Renal cortical epithelial cell (primary cell): ENCODE measurements at regions not wholly inside any gene's neighbourhood (a gene's known extent, or its start where the extent isn't known, plus 50 kb on each side); places are given as distances from the start of the nearest gene placed in this dataset.
"Not testable (repeated sequence)": the region's sequence is repeated elsewhere in the genome, so short reads cannot be mapped to it uniquely, and the experiment has no call there.

Source experiments
- DNase-seq: peaks from one replicate; pipeline ENCODE4 v3.0.0-alpha.2; 2011; ENCODE audit warnings: low read depth

DNA sequence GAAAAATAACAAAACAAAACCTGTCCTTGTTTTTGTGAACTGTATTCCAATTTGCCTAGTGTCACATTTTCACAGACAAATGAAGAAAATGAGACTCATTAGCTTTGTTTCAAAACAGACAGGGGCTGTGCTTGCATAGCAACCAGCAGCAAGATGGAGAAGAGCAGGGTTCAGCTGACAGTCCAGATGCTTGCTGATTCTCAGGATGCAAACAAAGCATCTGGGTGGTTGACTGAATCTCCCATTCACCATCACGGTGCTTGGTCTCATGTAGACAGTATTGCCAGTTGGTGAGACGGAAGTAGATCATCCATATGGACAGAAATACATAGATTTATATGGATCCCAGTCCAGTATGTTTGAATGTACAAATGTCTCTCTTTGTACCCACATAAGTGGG, 326.8 kb downstream of the CCDC85A start:
- no peak for DNase-seq

DNA sequence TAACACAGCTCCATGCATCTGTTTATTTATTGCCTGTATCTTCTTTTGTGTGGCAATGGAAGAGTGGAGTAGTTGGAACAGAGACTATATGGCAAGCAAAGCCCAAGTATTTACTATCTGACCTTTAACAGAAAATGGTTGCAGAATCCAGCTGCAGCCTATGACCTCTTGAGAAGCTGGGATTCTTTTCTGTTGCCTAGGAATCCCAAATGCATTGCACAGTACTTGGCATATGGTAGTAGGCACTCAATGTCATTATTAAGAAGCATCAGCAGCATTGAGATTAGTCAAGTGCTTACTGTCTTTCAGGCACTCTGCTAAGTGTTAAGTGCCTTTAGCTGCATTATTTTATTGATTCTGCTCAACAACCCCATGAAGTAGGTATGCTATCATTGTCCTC, 331.6 kb downstream of the CCDC85A start:
- DNase-seq, result no peak

DNA sequence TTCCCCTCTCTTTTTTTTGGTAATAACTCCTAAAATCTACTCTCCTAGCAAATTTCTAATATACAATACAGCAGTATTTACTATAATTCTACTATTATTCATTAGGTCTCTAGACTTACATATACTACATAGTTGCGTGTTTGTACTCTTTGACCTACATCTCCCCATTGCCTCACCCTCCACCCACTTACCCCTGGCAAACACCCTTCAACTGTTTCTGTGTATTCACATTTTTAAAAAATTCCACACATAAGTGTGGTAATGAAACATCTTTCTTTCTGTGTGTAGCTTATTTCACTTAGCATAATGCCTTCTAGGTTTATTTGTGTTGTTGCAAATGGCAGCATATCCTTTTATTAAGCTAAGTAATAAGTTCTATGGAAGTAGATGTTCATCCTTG, 336.0 kb downstream of the CCDC85A start:
- peak; percentile 43 for DNase-seq

DNA sequence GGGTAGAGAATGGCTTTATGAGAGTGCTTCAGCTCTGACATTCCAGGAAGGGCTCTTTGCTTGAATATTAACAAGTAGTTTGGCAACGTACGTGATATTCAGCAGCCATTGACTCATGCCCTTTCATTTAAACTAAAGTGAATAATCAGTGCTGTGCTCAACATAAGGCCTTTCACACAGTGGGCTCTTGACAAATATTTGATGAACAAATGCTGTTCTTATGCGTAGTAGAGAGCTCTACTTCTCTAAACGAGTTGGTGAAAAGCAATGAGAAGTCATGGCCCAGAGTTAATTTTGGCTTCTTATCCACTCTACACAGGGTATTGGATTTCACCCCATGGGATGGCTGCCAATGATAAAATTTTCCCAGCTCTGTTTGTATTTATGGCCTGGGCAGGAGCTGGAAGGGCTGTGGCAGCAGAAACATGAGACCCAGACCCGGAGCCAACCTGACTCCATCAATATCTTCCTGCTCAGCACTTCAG, 338.9 kb downstream of the CCDC85A start:
- peak; percentile 98 for DNase-seq

DNA sequence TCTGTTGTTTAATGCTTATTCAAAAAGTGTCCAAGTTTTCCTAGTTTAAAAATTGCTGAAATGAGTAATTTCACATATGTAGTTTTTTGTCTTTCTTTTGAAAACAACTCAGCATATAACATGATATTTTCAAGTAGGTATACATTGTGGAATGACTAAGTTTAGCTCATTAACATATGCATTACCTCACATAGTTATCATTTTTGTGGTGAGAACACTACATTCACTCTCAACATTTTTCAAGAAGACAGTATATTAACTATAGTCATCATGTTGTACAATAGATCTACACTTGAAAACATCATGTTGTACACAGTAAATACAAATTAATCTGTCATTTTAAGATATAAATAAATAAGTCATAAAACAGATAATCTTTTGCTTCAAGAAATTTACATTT, 340.0 kb downstream of the CCDC85A start:
- peak; percentile 16 for DNase-seq

DNA sequence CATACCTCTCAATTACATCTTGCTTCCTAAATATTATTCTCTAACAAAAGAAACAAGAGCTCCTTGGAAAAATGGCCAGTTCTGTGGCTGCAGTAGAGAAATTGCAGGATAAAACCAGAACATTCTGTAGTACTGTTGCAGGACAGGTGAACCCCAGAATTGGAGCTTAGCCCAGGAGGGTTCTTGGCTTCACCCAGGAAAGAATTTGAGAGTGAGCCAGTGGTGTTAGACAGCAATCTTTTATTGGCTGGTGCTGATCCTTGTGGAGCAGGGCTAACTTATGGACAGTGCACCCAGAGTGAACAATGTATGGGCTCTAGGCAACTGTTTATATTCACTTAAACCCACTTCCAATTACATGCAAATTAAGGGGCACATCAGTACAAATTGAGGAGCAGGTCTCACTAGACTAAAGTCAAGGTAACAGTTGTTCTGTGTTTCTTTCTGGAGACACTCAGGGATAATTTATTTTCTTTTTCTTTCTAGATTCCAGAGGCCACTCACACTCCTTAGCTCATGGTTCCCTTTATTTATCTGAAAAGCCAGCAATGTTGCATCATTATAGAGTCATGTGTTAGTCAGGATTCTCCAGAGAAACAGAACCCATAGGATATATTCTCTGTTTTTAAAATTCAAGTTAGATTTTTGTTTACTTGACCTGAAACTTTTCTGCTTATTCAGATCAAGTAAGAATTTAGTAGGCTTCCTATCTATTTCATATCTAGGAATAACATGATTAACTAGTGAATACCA, 348.1 kb downstream of the CCDC85A start:
- DNase-seq, result peak; percentile 14

DNA sequence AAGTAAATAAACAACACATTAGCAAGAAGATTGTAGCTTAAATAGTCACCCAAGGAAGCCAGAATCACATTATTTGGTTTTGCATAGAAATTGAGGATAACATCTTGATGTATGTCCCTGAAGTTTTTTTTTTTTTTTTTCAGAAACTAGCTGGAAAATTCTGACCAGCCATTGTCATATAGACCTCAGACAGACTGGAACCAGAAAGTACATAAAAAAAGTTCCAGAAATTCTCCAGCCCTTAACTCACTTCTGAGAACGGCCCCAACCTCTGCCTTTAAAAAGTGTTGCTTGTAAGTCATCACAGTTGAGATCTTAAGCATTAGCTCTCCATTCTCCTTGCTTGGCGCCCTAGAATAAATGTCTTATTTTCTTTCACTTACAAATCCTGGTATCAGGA, 350.5 kb downstream of the CCDC85A start:
- peak; percentile 6 for DNase-seq

DNA sequence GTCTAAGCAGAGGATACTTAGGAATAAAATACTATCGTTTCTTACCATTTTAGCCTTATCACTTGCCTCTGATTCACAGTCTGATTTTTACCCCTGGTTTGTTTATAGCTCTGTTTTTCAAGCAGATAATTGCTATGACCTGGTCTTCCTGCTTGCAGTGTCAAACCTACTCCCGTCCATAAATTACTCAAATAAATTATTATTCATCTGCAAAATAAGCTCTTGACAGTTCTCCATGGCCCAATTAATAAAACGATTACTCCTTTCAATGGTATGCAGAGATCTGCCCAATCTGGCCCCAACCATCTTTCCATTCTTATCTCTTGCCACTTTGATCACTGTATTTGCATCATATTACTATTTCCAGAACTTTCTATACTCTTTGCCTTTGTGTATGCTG, 354.0 kb downstream of the CCDC85A start:
- DNase-seq, result no peak

DNA sequence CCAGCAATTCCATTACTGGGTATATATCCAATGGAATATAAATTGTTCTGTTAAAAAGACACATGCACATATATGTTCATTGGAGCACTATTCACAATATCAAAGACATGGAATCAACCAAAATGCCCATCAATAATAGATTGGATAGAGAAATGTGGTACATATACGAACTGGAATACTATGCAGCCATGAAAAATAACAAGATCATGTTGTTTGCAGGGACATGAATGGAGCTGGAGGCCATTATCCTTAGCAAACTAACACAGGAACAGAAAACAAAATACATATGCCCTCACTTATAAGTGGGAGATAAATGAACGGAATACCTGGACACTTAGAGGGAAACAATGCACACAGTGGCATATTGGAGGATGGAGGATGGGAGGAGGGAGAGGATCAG, 355.8 kb downstream of the CCDC85A start:
- no peak for DNase-seq

DNA sequence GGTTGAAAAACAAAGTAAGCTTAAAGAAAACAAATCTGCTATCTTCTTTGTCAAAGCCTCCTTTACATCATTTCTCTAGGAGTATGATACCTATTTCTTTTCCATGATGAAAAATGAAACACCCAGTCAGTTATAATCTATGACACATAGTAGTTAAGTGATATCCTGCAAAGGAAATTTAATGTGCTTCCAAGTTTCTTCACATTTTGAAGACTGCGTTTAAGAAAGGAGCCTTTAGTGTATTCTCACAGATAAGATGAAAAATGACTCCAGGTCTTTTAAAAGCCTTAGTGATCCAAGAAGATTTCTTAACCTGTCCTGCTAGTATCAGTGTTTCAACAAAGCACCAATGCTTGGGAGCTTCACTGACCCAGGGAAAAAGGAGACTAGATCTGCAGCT, 356.7 kb downstream of the CCDC85A start:
- no peak for DNase-seq

DNA sequence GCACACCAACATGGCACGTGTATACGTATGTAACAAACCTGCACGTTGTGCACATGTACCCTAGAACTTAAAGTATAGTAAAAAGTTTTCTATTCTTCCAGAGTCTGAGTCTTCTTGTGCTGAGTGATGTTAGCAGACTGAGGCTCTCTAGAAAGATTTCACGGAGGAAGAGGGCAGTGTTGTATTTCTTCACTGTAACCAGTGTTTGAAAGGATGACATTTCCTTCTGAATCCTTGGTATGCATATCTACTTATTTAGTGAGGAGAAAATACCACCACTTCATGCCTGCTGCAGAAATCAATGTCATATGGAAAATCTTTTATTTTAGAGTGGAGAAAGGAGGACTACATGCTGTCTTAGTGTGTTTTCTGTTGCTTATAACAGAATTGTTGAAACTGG, 357.1 kb downstream of the CCDC85A start:
- no peak for DNase-seq

DNA sequence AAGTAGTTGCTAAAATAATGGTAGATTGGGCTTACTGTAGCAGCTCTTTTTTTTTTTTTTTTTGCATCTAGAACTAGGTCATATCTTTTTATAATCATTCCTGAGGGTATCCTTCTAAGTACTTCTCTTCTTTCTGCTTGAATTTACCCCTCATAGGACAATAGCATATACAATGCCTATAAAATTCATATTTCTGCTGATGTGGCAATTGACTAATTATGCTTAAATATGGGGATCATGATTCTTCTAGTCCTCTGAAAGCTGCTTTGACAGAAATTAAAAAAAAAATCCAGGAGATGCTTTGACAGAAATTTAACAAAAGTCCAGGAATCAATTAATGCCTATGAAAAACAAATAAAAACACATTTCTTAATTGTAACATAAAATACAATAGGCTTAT, 358.4 kb downstream of the CCDC85A start:
- DNase-seq, result no peak

DNA sequence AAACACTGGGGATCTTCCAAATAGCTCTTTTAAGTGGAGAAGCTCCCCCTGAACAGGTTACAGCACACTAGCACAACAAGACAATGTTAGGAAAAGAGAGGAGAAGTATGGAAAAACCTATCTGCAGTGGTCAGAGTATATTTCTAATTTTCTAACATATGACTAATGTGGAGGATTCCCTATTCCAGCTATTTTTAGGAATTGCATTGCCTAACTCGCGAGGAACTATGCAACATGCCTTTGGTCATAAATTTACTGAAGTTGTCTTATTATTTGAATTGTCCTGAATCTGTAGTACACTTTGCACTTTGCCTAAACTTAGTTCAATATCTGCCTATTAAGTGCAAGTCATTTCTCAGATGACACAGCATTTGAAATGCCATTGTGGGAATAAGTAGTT, 381.4 kb downstream of the CCDC85A start:
- DNase-seq, result no peak

DNA sequence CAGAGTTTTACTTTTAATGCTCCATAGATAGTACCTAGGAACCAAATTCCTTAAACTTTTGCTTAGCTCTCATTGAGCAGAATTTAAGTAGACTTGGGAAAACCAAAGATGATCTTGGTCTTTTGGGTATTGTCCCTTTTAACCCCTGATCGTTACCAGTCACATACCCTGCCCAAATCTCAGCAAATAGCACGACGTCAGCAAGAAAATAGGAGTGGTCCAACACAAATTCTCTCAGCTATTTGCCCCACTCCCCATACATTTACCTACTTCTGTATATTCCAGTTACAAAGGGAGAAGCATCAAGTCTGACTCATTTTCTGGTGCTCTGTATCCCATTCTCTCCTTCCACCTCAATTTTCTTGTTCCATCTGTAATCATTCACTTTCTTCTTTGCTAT, 387.3 kb downstream of the CCDC85A start:
- DNase-seq, result no peak

DNA sequence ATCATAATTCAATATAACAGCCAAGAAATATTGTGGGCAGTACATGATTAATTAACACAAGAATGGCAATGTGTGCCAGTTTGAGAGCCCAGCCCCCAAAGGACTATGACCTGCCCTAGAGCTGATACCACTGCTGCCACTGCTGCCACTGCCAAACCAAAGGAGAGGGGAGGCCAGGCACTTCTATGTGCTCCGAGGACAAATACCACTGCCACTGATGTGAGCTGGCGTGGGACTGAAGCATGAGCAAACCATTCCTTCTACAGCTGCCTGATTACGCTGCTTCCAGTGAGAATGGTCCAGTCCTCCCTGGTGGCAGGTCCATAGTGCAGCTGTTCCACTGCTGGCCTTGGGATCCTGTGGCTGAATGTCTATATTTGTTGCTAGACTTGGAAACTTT, 392.2 kb downstream of the CCDC85A start:
- no peak for DNase-seq

DNA sequence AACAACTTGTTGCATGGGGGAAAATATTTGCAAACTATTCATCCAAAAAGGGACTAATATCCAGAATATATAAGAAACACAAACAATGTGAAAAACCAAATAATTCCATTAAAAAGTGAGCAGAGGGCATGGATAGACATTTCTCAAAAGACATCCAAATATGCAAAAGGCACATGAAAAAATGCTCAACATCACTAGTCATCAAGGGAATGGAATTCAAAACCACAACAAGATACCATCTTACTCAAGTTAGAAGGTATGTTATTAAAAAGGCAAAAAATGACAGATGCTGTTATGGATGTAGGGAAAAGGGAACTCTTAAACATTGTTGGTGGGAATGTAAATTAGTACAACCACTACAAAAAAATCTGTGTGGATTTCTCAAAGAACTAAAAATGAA, 396.5 kb downstream of the CCDC85A start:
- peak; percentile 4 for DNase-seq

DNA sequence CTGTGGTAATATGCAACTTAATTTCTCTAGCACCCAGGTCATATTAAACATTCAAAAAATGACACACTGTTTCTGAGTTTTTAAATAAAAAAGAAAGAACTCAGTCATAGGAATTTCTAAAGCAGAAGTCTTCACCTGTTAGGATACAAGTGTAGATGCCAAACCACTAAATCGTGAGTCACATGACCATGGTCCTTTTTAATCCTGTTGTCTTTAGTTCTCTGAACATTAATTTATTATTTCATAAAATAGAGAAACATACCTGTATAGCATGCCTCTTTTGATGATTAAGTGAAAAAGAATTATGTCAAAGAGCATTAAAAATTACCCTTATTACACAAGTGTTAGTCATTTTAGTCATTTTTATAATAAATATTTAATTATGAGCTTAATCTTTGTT, 398.8 kb downstream of the CCDC85A start:
- DNase-seq, result no peak

DNA sequence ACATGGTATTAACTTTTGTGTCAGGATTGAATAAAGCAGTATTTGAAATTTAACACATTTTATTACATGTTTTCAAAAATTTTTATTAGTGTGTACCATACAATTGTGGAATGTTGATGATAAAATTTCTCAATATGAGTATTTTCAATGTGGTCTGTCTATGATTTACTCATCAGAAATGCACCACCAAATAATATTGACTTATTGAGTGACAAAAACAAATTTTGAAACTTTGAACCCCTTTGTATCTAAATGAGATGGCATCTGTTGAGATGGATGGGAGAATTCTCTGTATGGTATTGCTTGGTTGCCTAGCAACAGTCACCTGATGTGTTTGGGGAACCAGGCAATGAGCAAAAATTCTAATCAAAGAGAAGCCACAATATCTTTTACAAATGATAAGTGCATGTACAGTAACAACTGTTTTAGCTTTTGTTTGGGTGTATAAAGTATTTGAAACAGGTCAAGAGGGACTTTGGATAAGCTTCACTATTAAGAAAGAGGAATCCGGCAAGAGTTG, 400.1 kb downstream of the CCDC85A start:
- DNase-seq, result no peak

DNA sequence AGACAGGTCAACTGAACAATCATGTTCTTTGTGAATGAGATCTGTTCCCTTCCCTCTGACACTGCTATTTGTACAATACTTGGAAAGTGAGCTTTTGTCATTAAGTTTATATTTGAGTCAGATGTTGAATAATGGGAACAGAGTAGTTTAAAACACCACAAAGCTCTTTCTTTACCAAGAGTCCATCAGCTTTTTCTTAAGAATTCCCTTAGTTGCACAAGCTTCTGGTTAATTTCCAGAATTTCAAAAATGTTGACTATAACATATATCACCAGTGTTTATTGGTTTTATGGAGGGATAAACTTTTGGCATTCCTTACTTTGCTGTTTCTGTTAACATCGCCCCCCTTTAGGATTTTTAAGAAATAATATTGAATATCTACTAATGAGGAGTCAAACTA, 403.7 kb downstream of the CCDC85A start:
- no peak for DNase-seq

DNA sequence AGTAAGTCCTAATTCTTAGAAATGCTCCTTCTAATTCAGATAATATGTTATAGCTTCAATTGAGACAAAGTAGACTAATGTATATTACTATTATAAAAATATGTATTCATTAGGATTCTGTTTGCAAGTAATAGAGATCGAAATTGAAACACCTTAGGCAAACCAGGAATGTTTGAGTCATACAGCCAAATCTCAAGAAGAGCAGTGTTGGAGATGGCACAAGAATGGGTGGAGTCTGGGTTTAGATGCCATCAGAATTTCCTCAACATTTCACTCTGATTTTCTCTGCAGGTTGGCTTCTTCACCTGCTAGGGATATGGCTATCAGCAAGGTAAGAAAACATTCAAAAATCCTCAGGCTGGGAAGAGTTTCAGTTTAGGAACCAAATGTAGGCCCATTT, 405.4 kb downstream of the CCDC85A start:
- no peak for DNase-seq

DNA sequence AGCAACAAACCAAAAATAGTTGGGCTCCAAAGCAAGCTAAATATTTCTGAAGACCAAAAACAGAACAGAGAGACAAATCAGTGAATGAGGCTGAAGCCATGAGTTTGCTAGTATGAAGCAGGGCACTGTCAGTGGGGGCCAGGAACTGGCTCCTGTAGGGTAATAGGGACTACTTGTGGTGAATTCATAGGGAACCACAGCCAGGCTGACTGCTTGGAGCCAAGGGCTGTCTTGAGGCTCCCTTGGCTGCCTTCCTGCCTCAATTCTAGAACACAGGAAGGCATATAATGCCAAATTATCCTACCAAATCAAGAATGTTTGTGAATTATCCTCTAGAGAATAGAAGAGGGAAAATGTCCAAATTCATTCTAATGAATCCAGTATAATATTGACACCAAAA, 406.0 kb downstream of the CCDC85A start:
- no peak for DNase-seq

DNA sequence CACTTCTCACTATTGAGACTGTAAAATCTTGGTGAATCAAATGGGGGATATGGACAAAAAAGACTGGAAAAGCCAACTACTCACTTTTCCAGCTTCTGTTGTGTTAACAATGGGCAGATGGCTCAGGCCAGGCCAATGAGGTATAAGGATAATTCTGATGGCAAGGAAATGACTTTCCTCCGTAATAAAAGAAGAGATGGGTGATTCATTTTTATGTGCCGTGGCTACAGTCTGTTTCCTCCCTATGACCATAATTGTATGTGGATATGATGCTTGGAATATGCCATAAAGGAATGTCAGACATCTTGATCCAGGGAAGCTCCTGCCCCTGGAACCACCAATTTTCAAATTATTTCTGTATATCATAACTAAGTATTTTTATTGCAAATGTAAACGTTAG, 406.8 kb downstream of the CCDC85A start:
- no peak for DNase-seq

DNA sequence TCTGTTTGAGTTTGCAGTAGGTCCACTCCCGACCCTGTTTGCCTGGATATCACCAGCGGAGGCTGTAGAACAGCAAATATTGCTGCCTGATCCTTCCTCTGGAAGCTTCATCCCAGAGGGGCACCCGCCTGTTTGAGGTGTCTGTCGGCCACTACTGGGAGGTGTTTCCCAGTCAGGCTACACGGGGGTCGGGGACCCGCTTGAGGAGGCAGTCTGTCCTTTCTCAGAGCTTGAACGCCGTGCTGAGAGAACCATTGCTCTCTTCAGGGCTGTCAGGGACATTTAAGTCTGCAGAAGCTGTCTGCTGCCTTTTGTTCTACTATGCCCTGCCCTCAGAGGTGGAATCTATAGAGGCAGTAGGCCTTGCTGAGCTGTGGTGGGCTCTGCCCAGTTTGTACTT, 422.3 kb downstream of the CCDC85A start:
- DNase-seq, result not testable (repeated sequence)

DNA sequence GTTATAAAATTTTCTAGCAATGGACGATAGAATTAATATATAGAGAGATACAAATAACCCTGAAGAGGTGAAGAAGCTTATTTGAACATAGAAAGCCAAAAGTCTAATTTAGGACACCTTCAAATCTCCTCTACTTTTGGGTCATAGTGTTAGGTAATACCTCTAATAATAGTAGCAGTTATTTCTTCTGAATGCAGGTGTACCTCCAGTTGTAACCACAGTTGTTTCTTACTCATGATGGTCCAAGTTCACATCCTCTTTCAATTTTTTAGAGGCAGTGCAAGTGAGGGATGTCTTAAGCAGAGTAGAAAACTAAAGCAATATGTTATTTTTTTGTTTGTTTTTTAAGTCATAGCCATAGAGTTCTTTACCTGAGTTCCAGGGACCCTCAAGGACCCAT, 429.5 kb downstream of the CCDC85A start:
- no peak for DNase-seq
